Activated CD8-positive, alpha-beta memory T cell treated with anti-CD3 and anti-CD28 coated beads, Interleukin-2, amount 50 U/mL, for 1 hour (primary cell): ENCODE measurements at regions not wholly inside any gene's neighbourhood (a gene's known extent, or its start where the extent isn't known, plus 50 kb on each side); places are given as distances from the start of the nearest gene placed in this dataset.
"Not testable (repeated sequence)": the region's sequence is repeated elsewhere in the genome, so short reads cannot be mapped to it uniquely, and the experiment has no call there.

Experiments used
- DNase-seq: peaks from one replicate; pipeline ENCODE4 v3.0.0-alpha.2; 2020; ENCODE audit errors: extremely low read depth

GRCh38 chr14:51342226-51342625 lies 102.2 kb downstream of the TMX1 start:
- DNase-seq = no peak

- DNase-seq = no peak
Measured at GRCh38 chr14:51351997-51352396, 112.0 kb downstream of the TMX1 start.

GRCh38 chr14:51353901-51354300 lies 113.9 kb downstream of the TMX1 start:
- no peak for DNase-seq

GRCh38 chr14:51354846-51355245 lies 114.8 kb downstream of the TMX1 start:
- DNase-seq = no peak

- no peak for DNase-seq
Measured at GRCh38 chr14:51356381-51356780, 116.3 kb downstream of the TMX1 start.

GRCh38 chr14:51357250-51357649 lies 117.2 kb downstream of the TMX1 start:
- DNase-seq = no peak

GRCh38 chr14:51360592-51360991 lies 120.5 kb downstream of the TMX1 start:
- DNase-seq = no peak

- no peak for DNase-seq
Measured at GRCh38 chr14:51365241-51365965, 125.4 kb downstream of the TMX1 start.

GRCh38 chr14:51366460-51366859 lies 126.4 kb downstream of the TMX1 start:
- DNase-seq = not testable (repeated sequence)

GRCh38 chr14:51366866-51367599 lies 127.0 kb downstream of the TMX1 start:
- DNase-seq = not testable (repeated sequence)

- no peak for DNase-seq
Measured at GRCh38 chr14:51367600-51367931, 127.5 kb downstream of the TMX1 start.

GRCh38 chr14:51368721-51369163 lies 128.7 kb downstream of the TMX1 start:
- DNase-seq = no peak

- no peak for DNase-seq
Measured at GRCh38 chr14:51369814-51370213, 129.8 kb downstream of the TMX1 start.

- no peak for DNase-seq
Measured at GRCh38 chr14:51370758-51371386, 130.8 kb downstream of the TMX1 start.

- not testable (repeated sequence) for DNase-seq
Measured at GRCh38 chr14:51377186-51377585, 137.1 kb downstream of the TMX1 start.

- no peak for DNase-seq
Measured at GRCh38 chr14:51382506-51382905, 142.5 kb downstream of the TMX1 start.

- no peak for DNase-seq
Measured at GRCh38 chr14:51386411-51386810, 146.4 kb downstream of the TMX1 start.

GRCh38 chr14:51386983-51387735 lies 147.1 kb downstream of the TMX1 start:
- no peak for DNase-seq

- DNase-seq = no peak
Measured at GRCh38 chr14:51392416-51392815, 152.4 kb downstream of the TMX1 start.

- DNase-seq = no peak
Measured at GRCh38 chr14:51394384-51394783, 154.3 kb downstream of the TMX1 start.

- no peak for DNase-seq
Measured at GRCh38 chr14:51394804-51395203, 154.8 kb downstream of the TMX1 start.

- DNase-seq = no peak
Measured at GRCh38 chr14:51395361-51395849, 155.4 kb downstream of the TMX1 start.
